ENCODE measurements at regions not wholly inside any gene's neighbourhood (a gene's known extent, or its start where the extent isn't known, plus 50 kb on each side); places are given as distances from the start of the nearest gene placed in this dataset.

DNA sequence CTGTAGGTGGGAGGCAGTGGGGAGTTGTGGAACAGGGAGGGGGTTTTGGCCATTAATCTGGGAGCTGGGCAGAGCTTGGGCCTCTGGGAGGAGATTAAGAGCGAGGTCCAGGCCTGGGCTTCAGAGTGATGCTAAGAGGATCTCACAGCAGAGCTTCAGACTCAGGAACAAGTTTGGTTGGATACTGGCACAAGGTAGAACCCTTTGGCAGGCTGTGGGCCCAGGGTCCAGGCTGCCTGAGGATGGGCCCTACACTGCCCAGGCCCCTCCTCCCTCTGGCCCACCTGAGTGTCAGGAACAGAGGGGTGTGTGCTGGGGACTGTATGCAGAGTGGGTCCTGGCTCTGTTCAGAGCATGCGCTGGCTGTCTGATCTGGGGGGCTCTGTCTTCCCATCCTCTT is 334.9 kb downstream of the CYP26B1 start (continued):
- TF ChIP-seq, protein P1, sequence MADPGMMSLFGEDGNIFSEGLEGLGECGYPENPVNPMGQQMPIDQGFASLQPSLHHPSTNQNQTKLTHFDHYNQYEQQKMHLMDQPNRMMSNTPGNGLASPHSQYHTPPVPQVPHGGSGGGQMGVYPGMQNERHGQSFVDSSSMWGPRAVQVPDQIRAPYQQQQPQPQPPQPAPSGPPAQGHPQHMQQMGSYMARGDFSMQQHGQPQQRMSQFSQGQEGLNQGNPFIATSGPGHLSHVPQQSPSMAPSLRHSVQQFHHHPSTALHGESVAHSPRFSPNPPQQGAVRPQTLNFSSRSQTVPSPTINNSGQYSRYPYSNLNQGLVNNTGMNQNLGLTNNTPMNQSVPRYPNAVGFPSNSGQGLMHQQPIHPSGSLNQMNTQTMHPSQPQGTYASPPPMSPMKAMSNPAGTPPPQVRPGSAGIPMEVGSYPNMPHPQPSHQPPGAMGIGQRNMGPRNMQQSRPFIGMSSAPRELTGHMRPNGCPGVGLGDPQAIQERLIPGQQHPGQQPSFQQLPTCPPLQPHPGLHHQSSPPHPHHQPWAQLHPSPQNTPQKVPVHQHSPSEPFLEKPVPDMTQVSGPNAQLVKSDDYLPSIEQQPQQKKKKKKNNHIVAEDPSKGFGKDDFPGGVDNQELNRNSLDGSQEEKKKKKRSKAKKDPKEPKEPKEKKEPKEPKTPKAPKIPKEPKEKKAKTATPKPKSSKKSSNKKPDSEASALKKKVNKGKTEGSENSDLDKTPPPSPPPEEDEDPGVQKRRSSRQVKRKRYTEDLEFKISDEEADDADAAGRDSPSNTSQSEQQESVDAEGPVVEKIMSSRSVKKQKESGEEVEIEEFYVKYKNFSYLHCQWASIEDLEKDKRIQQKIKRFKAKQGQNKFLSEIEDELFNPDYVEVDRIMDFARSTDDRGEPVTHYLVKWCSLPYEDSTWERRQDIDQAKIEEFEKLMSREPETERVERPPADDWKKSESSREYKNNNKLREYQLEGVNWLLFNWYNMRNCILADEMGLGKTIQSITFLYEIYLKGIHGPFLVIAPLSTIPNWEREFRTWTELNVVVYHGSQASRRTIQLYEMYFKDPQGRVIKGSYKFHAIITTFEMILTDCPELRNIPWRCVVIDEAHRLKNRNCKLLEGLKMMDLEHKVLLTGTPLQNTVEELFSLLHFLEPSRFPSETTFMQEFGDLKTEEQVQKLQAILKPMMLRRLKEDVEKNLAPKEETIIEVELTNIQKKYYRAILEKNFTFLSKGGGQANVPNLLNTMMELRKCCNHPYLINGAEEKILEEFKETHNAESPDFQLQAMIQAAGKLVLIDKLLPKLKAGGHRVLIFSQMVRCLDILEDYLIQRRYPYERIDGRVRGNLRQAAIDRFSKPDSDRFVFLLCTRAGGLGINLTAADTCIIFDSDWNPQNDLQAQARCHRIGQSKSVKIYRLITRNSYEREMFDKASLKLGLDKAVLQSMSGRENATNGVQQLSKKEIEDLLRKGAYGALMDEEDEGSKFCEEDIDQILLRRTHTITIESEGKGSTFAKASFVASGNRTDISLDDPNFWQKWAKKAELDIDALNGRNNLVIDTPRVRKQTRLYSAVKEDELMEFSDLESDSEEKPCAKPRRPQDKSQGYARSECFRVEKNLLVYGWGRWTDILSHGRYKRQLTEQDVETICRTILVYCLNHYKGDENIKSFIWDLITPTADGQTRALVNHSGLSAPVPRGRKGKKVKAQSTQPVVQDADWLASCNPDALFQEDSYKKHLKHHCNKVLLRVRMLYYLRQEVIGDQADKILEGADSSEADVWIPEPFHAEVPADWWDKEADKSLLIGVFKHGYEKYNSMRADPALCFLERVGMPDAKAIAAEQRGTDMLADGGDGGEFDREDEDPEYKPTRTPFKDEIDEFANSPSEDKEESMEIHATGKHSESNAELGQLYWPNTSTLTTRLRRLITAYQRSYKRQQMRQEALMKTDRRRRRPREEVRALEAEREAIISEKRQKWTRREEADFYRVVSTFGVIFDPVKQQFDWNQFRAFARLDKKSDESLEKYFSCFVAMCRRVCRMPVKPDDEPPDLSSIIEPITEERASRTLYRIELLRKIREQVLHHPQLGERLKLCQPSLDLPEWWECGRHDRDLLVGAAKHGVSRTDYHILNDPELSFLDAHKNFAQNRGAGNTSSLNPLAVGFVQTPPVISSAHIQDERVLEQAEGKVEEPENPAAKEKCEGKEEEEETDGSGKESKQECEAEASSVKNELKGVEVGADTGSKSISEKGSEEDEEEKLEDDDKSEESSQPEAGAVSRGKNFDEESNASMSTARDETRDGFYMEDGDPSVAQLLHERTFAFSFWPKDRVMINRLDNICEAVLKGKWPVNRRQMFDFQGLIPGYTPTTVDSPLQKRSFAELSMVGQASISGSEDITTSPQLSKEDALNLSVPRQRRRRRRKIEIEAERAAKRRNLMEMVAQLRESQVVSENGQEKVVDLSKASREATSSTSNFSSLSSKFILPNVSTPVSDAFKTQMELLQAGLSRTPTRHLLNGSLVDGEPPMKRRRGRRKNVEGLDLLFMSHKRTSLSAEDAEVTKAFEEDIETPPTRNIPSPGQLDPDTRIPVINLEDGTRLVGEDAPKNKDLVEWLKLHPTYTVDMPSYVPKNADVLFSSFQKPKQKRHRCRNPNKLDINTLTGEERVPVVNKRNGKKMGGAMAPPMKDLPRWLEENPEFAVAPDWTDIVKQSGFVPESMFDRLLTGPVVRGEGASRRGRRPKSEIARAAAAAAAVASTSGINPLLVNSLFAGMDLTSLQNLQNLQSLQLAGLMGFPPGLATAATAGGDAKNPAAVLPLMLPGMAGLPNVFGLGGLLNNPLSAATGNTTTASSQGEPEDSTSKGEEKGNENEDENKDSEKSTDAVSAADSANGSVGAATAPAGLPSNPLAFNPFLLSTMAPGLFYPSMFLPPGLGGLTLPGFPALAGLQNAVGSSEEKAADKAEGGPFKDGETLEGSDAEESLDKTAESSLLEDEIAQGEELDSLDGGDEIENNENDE (IDR thresholded peaks at IDR 0.05; ENCODE audit: insufficient replicate concordance, low read length): no peak
- no peak for TF ChIP-seq TAF7 (optimal IDR thresholded peaks at IDR 0.05; ENCODE audit: borderline replicate concordance, low read depth, low read length)
- no peak for TF ChIP-seq RFX5 (IDR thresholded peaks at IDR 0.05; ENCODE audit: borderline replicate concordance, low read depth, low read length)
- no peak for TF ChIP-seq RNF2 (IDR thresholded peaks at IDR 0.05; ENCODE audit: borderline replicate concordance, low read depth, low read length, missing control alignments, poor library complexity, severe bottlenecking)
- TF ChIP-seq TAF1 (IDR thresholded peaks at IDR 0.05; ENCODE audit: low read depth, low read length): no peak
- TF ChIP-seq CREB1 (IDR thresholded peaks at IDR 0.05): no peak
